H1 (cell line): ENCODE measurements at regions not wholly inside any gene's neighbourhood (a gene's known extent, or its start where the extent isn't known, plus 50 kb on each side); places are given as distances from the start of the nearest gene placed in this dataset.

Experiments
- CBX8 ChIP-seq: fragments of 300-800, 300-1000 bp; sonication (generic); IDR thresholded peaks from 2 replicates; pipeline ENCODE4 v1.7.1; 2016; ENCODE audit warnings: low read depth, low read length, borderline replicate concordance
- CHD1 ChIP-seq: IDR thresholded peaks from 2 replicates; pipeline ENCODE4 v1.6.1; 2012; ENCODE audit warnings: low read depth, low read length, improper control_type of control experiment
- GTF2F1 ChIP-seq: IDR thresholded peaks from 2 replicates; pipeline ENCODE4 v1.6.1; 2012; ENCODE audit warnings: low read depth, low read length, improper control_type of control experiment, borderline replicate concordance
- POLR2A ChIP-seq, 2 experiments: IDR thresholded peaks; 1 replicate in 1 of 2; 2 replicates in 1 of 2; pipeline ENCODE4 v1.6.1; 2011; ENCODE audit warnings: low read depth in 2 of 2, low read length in 2 of 2, mild to moderate bottlenecking in 2 of 2; ENCODE audit errors: control extremely low read depth in 1 of 2
- ZNF274 ChIP-seq: IDR thresholded peaks from 2 replicates; pipeline ENCODE4 v1.7.0; 2012; ENCODE audit warnings: low read length, borderline replicate concordance; ENCODE audit errors: extremely low read depth
- TF ChIP-seq, protein P1 (sequence below): IDR thresholded peaks from 2 replicates; pipeline ENCODE4 v1.6.1; 2011; ENCODE audit warnings: low read depth, mild to moderate bottlenecking, low read length; ENCODE audit not compliant: insufficient read depth
- TF ChIP-seq, protein P2 (sequence below): IDR thresholded peaks from 2 replicates; pipeline ENCODE4 v1.6.1; 2012; ENCODE audit warnings: inconsistent platforms
- TF ChIP-seq, protein P3 (sequence below): IDR thresholded peaks from 2 replicates; pipeline ENCODE4 v1.6.1; 2012; ENCODE audit warnings: inconsistent platforms

DNA sequence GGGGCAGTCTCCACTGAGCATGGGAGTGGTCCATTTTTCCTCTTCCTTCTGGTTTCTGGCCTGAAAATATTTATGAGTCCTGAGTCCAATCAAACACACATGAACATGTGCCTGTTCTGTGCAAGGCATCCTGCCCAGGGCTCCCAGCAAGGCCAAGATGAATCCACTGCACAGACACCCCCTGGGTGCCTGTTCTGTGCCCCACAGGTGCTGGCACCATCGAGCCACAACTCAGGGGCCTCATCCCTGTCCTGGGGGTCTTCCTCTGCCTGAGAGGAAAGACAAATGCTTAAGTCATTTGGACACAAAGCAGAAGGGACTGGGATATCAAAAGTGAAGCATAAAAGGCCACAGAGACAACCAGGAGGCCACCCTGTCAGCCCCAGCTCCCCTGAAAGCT lies 87.4 kb upstream of the IQSEC1 start (continued):
- TF ChIP-seq, protein P1, sequence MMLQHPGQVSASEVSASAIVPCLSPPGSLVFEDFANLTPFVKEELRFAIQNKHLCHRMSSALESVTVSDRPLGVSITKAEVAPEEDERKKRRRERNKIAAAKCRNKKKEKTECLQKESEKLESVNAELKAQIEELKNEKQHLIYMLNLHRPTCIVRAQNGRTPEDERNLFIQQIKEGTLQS: no peak
- no peak for TF ChIP-seq POLR2A (IDR thresholded peaks at IDR 0.05; ENCODE audit: control extremely low read depth in 1 of 2, low read depth in 2 of 2, low read length in 2 of 2)
- no peak for TF ChIP-seq CBX8
- TF ChIP-seq, protein P2, sequence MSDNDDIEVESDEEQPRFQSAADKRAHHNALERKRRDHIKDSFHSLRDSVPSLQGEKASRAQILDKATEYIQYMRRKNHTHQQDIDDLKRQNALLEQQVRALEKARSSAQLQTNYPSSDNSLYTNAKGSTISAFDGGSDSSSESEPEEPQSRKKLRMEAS: no peak
- TF ChIP-seq ZNF274: no peak
- no peak for TF ChIP-seq CHD1
- TF ChIP-seq GTF2F1: no peak
- TF ChIP-seq, protein P3, sequence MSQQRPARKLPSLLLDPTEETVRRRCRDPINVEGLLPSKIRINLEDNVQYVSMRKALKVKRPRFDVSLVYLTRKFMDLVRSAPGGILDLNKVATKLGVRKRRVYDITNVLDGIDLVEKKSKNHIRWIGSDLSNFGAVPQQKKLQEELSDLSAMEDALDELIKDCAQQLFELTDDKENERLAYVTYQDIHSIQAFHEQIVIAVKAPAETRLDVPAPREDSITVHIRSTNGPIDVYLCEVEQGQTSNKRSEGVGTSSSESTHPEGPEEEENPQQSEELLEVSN: no peak
